WTC11 (cell line): ENCODE measurements at regions not wholly inside any gene's neighbourhood (a gene's known extent, or its start where the extent isn't known, plus 50 kb on each side); places are given as distances from the start of the nearest gene placed in this dataset.

Experiments used
- FOXP1 ChIP-seq: sonication (generic); formaldehyde crosslinking; IDR thresholded peaks from 2 replicates; pipeline ENCODE4 v1.8.0; 2022; ENCODE audit warnings: missing genetic modification reagents, mild to moderate bottlenecking, moderate library complexity, borderline replicate concordance
- SMAD4 ChIP-seq: sonication (generic); formaldehyde crosslinking; IDR thresholded peaks from 2 replicates; pipeline ENCODE4 v1.8.0; 2022; ENCODE audit warnings: mild to moderate bottlenecking, missing genetic modification reagents
- SP1 ChIP-seq: sonication (generic); formaldehyde crosslinking; conservative IDR thresholded peaks from 2 replicates; pipeline ENCODE4 v1.8.1; 2022; ENCODE audit warnings: missing genetic modification reagents
- TCF7 ChIP-seq: sonication (generic); formaldehyde crosslinking; IDR thresholded peaks from 2 replicates; pipeline ENCODE4 v1.8.0; 2022; ENCODE audit warnings: mild to moderate bottlenecking, low read depth, missing genetic modification reagents, moderate library complexity
- TEAD4 ChIP-seq: sonication (generic); formaldehyde crosslinking; IDR thresholded peaks from 2 replicates; pipeline ENCODE4 v1.8.0; 2022; ENCODE audit warnings: mild to moderate bottlenecking, missing genetic modification reagents
- ZNF396 ChIP-seq: fragments of 250-450 bp; sonication (Bioruptor Pico); IDR thresholded peaks from 2 replicates; pipeline ENCODE4 v1.8.0; 2021; ENCODE audit warnings: mild to moderate bottlenecking, moderate library complexity, borderline replicate concordance
- TF ChIP-seq, protein P1 (sequence below): fragments of 200-600 bp; IDR thresholded peaks from 2 replicates; pipeline ENCODE4 v1.8.0; 2022; ENCODE audit warnings: antibody characterized with exemption
- TF ChIP-seq, protein P2 (sequence below): sonication (generic); formaldehyde crosslinking; IDR thresholded peaks from 2 replicates; pipeline ENCODE4 v1.8.1; 2023; ENCODE audit warnings: mild to moderate bottlenecking, moderate library complexity, missing genetic modification reagents
- TF ChIP-seq, protein P3 (sequence below): sonication (generic); formaldehyde crosslinking; IDR thresholded peaks from 2 replicates; pipeline ENCODE4 v1.8.1; 2023; ENCODE audit warnings: mild to moderate bottlenecking, missing genetic modification reagents
- TF ChIP-seq, protein P4 (sequence below): sonication (generic); formaldehyde crosslinking; IDR thresholded peaks from 2 replicates; pipeline ENCODE4 v1.8.0; 2022; ENCODE audit warnings: mild to moderate bottlenecking, missing genetic modification reagents

DNA sequence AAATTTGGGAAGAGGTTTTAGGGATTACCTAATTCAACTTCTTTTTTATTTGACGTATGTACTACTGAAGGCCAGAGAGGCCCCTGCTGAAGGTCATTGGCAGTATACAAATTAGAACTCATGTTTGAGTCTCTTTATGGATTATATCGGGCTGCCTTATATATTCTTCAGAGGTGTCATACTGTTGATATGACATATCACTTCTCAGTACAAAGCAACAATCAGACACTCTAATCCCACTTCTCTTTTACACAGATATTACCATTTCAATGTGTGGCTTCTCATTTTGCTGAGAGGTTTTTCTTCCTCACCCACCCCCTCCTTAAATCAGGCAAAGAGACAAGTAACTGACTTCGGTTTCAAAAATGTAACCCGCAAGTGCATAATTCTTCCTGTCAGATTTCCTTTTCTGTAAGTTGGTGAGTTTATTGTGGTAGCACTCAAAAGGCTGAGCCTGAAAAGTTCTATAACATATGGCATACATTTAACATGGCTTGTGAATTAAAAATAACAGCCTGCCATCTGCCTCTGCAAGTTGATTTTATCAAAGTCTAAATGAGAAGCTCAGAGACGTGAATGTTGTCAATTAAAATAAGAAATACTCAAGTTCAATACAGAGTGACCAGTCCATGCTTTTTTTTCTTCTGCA, 163.6 kb upstream of the RORB start:
- TF ChIP-seq, protein P1, sequence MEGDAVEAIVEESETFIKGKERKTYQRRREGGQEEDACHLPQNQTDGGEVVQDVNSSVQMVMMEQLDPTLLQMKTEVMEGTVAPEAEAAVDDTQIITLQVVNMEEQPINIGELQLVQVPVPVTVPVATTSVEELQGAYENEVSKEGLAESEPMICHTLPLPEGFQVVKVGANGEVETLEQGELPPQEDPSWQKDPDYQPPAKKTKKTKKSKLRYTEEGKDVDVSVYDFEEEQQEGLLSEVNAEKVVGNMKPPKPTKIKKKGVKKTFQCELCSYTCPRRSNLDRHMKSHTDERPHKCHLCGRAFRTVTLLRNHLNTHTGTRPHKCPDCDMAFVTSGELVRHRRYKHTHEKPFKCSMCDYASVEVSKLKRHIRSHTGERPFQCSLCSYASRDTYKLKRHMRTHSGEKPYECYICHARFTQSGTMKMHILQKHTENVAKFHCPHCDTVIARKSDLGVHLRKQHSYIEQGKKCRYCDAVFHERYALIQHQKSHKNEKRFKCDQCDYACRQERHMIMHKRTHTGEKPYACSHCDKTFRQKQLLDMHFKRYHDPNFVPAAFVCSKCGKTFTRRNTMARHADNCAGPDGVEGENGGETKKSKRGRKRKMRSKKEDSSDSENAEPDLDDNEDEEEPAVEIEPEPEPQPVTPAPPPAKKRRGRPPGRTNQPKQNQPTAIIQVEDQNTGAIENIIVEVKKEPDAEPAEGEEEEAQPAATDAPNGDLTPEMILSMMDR, result no peak
- TF ChIP-seq FOXP1 (no peak), TEAD4 (CRISPR knock-in tag) (no peak), SP1 (no peak), ZNF396 (CRISPR knock-in tag) (no peak), TCF7 (CRISPR knock-in tag) (no peak), SMAD4 (CRISPR knock-in tag) (no peak)
- TF ChIP-seq, protein P2, sequence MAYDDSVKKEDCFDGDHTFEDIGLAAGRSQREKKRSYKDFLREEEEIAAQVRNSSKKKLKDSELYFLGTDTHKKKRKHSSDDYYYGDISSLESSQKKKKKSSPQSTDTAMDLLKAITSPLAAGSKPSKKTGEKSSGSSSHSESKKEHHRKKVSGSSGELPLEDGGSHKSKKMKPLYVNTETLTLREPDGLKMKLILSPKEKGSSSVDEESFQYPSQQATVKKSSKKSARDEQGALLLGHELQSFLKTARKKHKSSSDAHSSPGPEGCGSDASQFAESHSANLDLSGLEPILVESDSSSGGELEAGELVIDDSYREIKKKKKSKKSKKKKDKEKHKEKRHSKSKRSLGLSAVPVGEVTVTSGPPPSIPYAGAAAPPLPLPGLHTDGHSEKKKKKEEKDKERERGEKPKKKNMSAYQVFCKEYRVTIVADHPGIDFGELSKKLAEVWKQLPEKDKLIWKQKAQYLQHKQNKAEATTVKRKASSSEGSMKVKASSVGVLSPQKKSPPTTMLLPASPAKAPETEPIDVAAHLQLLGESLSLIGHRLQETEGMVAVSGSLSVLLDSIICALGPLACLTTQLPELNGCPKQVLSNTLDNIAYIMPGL (CRISPR knock-in tag), result no peak
- TF ChIP-seq, protein P3, sequence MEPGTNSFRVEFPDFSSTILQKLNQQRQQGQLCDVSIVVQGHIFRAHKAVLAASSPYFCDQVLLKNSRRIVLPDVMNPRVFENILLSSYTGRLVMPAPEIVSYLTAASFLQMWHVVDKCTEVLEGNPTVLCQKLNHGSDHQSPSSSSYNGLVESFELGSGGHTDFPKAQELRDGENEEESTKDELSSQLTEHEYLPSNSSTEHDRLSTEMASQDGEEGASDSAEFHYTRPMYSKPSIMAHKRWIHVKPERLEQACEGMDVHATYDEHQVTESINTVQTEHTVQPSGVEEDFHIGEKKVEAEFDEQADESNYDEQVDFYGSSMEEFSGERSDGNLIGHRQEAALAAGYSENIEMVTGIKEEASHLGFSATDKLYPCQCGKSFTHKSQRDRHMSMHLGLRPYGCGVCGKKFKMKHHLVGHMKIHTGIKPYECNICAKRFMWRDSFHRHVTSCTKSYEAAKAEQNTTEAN (CRISPR knock-in tag), result no peak
- TF ChIP-seq, protein P4, sequence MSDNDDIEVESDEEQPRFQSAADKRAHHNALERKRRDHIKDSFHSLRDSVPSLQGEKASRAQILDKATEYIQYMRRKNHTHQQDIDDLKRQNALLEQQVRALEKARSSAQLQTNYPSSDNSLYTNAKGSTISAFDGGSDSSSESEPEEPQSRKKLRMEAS, result no peak
